B cell (primary cell): ENCODE measurements at regions not wholly inside any gene's neighbourhood (a gene's known extent, or its start where the extent isn't known, plus 50 kb on each side); places are given as distances from the start of the nearest gene placed in this dataset.
A peak's percentile ranks its signal among the peaks of the same experiment; 100 is the strongest.
"Not testable (repeated sequence)": the region's sequence is repeated elsewhere in the genome, so short reads cannot be mapped to it uniquely, and the experiment has no call there.

Experiments
- ATAC-seq: fragments of 200-7000 bp; cut with Tn5 transposase; one replicate; pipeline ENCODE4 v1.10.0; 2021; ENCODE audit warnings: low read depth, mild to moderate bottlenecking, moderate number of reproducible peaks, moderate library complexity
- CTCF ChIA-PET: fragments of 350-600 bp; sonication (Branson Sonifier 250); formaldehyde crosslinking; loops from one replicate; lab custom pipeline; 2021; ENCODE audit warnings: antibody characterized with exemption, inconsistent platforms; lab: Charles Lee
- POLR2A ChIA-PET: fragments of 350-600 bp; sonication (Branson Sonifier 250); formaldehyde crosslinking; loops from one replicate; lab custom pipeline; 2021; ENCODE audit warnings: antibody characterized with exemption; lab: Charles Lee
- DNase-seq: peaks from one replicate; pipeline ENCODE4 v3.0.0; 2013
- H2AFZ ChIP-seq: 2 replicates; pipeline ENCODE4 v1.6.1; 2012; ENCODE audit warnings: mild to moderate bottlenecking, low read depth, low read length; ENCODE audit not compliant: insufficient read depth, poor library complexity, severe bottlenecking
- H3K27ac ChIP-seq, 2 donors: 1 replicate in 1 of 2; 2 replicates in 1 of 2; pipeline ENCODE4 v1.5.1; 2012 to 2013; ENCODE audit warnings: low read length in 2 of 2, mild to moderate bottlenecking in 2 of 2, moderate library complexity in 1 of 2
- H3K27me3 ChIP-seq, 4 experiments: fragments of 200-600 bp in 1 of 4; sonication (generic) in 1 of 4; replicated peaks in 1 of 4; 1 replicate in 2 of 4; 2 replicates in 2 of 4; pipeline versions ENCODE4 v1.6.1 to v1.7.0; 2013 to 2016; ENCODE audit warnings: low read length in 3 of 4, mild to moderate bottlenecking in 2 of 4, mixed read lengths in 1 of 4, moderate library complexity in 1 of 4; ENCODE audit not compliant: insufficient read depth in 4 of 4, control insufficient read depth in 3 of 4; ENCODE audit errors: control extremely low read depth in 1 of 4
- H3K36me3 ChIP-seq, 2 experiments: replicated peaks in 1 of 2; 1 replicate in 1 of 2; 2 replicates in 1 of 2; pipeline versions ENCODE4 v1.6.1 to v1.7.1; 2013; ENCODE audit warnings: low read length in 1 of 2; ENCODE audit not compliant: insufficient read depth in 2 of 2, control insufficient read depth in 1 of 2; ENCODE audit errors: control extremely low read depth in 1 of 2, extremely low read depth in 1 of 2
- H3K4me1 ChIP-seq, 2 donors: fragments of 200-600 bp in 1 of 2; sonication (generic) in 1 of 2; 1 replicate in 1 of 2; 2 replicates in 1 of 2; pipeline versions ENCODE4 v1.5.1 to v1.6.1; 2013 to 2017; ENCODE audit warnings: low read length in 2 of 2; ENCODE audit not compliant: control insufficient read depth in 2 of 2, insufficient read depth in 2 of 2
- H3K4me2 ChIP-seq: replicated peaks from 2 replicates; pipeline ENCODE3; 2012; ENCODE audit warnings: mild to moderate bottlenecking, low read depth, low read length; ENCODE audit not compliant: poor library complexity, severe bottlenecking
- H3K4me3 ChIP-seq, 5 experiments: fragments of 200-600 bp in 1 of 5; sonication (generic) in 1 of 5; 1 replicate in 3 of 5; 2 replicates in 2 of 5; pipeline versions ENCODE4 v1.5.1 to v1.7.0; 2011 to 2016; ENCODE audit warnings: low read length in 4 of 5, mild to moderate bottlenecking in 4 of 5, low read depth in 2 of 5, control low read depth in 1 of 5, moderate library complexity in 1 of 5; ENCODE audit not compliant: insufficient read depth in 1 of 5; ENCODE audit errors: control extremely low read depth in 1 of 5, extremely low read depth in 1 of 5
- H3K79me2 ChIP-seq: fragments of 200-600 bp; sonication (generic); one replicate; pipeline ENCODE4 v1.6.0; 2016; ENCODE audit warnings: low read length; ENCODE audit not compliant: control insufficient read depth, insufficient read depth
- H3K9ac ChIP-seq: fragments of 200-600 bp; sonication (generic); 2 replicates; pipeline ENCODE4 v1.6.1; 2017; ENCODE audit warnings: mild to moderate bottlenecking, low read length, moderate library complexity
- H3K9me3 ChIP-seq, 3 donors: one replicate each; pipeline versions ENCODE4 v1.6.1 to v1.7.1; 2013; ENCODE audit warnings: low read length in 2 of 3; ENCODE audit not compliant: control insufficient read depth in 2 of 3, insufficient read depth in 1 of 3; ENCODE audit errors: control extremely low read depth in 1 of 3
- H4K20me1 ChIP-seq: 2 replicates; pipeline ENCODE4 v1.6.0; 2012; ENCODE audit warnings: mild to moderate bottlenecking, low read length; ENCODE audit not compliant: insufficient read depth, control insufficient read depth, poor library complexity, severe bottlenecking
- H3K27ac Mint-ChIP-seq: one replicate; pipeline ENCODE4 v1.8.0; 2021; ENCODE audit warnings: mixed read lengths
- H3K27me3 Mint-ChIP-seq: one replicate; pipeline ENCODE4 v1.8.0; 2021; ENCODE audit warnings: mixed read lengths
- H3K4me1 Mint-ChIP-seq: one replicate; pipeline ENCODE4 v1.8.0; 2021; ENCODE audit warnings: mixed read lengths
- H3K4me3 Mint-ChIP-seq: one replicate; pipeline ENCODE4 v1.8.0; 2021; ENCODE audit warnings: mixed read lengths
- H3K9me3 Mint-ChIP-seq: one replicate; pipeline ENCODE4 v1.8.0; 2022; ENCODE audit warnings: mixed read lengths; ENCODE audit not compliant: insufficient read depth
- EZH2 ChIP-seq: IDR thresholded peaks from 2 replicates; pipeline ENCODE4 v1.6.1; 2012; ENCODE audit warnings: borderline replicate concordance, low read depth, mild to moderate bottlenecking, moderate library complexity, low read length; ENCODE audit not compliant: insufficient read depth, poor library complexity, severe bottlenecking
- WGBS: methylation state at CpG from one replicate; pipeline ENCODE4 v1.1.5; 2013; ENCODE audit warnings: missing lambda C conversion rate; ENCODE audit not compliant: insufficient coverage; 5-methylcytosine and 5-hydroxymethylcytosine counted together
- intact Hi-C: fragments of 100-400 bp; cut with micrococcal nuclease; formaldehyde crosslinking; loops from one replicate; pipeline ENCODE4 v1.10.0; 2022
- TF ChIP-seq, protein P1 (sequence below): fragments of 200-600 bp; IDR thresholded peaks from one replicate; pipeline ENCODE4 v1.8.0; 2022; ENCODE audit warnings: antibody characterized with exemption, mild to moderate bottlenecking

GRCh38 chr9:124122321-124122720 lies 110.8 kb downstream of the LHX2 start:
- Histone ChIP-seq H3K9me3 (peaks cover 0 to 9% (median 3%) of the 10 kb centered on the region in 3 donors), H4K20me1 (no peaks in the 10 kb centered on the region), H2AFZ (no peak overlapping the region), H3K79me2 (no peaks in the 10 kb centered on the region), H3K4me2 (no peak overlapping the region), H3K4me1 (peaks cover 4 to 16% of the 10 kb centered on the region in 2 donors), H3K27ac (no peak overlapping the region), H3K9ac (no peak overlapping the region), H3K4me3 (no peak overlapping the region), H3K36me3 (no peaks in the 10 kb centered on the region), H3K27me3 (peaks cover 0 to 1% (median 0%) of the 10 kb centered on the region in 4 experiments)
- ATAC-seq, result no peak
- no peak for DNase-seq
- WGBS, result 100% methylated on average over 1 of the region's 1 CpG
- intact Hi-C loops, result no loop called here
- no peak overlapping the region for H3K27ac Mint-ChIP-seq
- H3K4me3 Mint-ChIP-seq, result no peak overlapping the region
- H3K27me3 Mint-ChIP-seq, result peaks cover 7% of the 10 kb centered on the region
- POLR2A ChIA-PET, result interaction anchor here (0.6 kb wide), 1 partner anchor 114 kb away, joined by 3 read pairs; no protein-coding TSS in a partner anchor
- CTCF ChIA-PET, result interaction anchor here (1.0 to 2.9 kb wide), 9 partner anchors 10 to 272 kb away, joined by 3 to 16 read pairs (median 4); no protein-coding TSS in a partner anchor
- TF ChIP-seq EZH2, result no peak
- TF ChIP-seq, protein P1, sequence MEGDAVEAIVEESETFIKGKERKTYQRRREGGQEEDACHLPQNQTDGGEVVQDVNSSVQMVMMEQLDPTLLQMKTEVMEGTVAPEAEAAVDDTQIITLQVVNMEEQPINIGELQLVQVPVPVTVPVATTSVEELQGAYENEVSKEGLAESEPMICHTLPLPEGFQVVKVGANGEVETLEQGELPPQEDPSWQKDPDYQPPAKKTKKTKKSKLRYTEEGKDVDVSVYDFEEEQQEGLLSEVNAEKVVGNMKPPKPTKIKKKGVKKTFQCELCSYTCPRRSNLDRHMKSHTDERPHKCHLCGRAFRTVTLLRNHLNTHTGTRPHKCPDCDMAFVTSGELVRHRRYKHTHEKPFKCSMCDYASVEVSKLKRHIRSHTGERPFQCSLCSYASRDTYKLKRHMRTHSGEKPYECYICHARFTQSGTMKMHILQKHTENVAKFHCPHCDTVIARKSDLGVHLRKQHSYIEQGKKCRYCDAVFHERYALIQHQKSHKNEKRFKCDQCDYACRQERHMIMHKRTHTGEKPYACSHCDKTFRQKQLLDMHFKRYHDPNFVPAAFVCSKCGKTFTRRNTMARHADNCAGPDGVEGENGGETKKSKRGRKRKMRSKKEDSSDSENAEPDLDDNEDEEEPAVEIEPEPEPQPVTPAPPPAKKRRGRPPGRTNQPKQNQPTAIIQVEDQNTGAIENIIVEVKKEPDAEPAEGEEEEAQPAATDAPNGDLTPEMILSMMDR, result no peak
- H3K9me3 Mint-ChIP-seq, result no peaks in the 10 kb centered on the region
- H3K4me1 Mint-ChIP-seq, result peaks cover 15% of the 10 kb centered on the region

GRCh38 chr9:124122813-124123462 lies 111.4 kb downstream of the LHX2 start:
- Mint-ChIP-seq H3K27me3 (peaks cover 5% of the 10 kb centered on the region), H3K9me3 (no peaks in the 10 kb centered on the region), H3K4me1 (peaks cover 15% of the 10 kb centered on the region), H3K27ac (no peak overlapping the region), H3K4me3 (no peak overlapping the region)
- Histone ChIP-seq H3K4me3 (no peak overlapping the region), H3K27ac (no peak overlapping the region), H2AFZ (no peak overlapping the region), H3K36me3 (no peaks in the 10 kb centered on the region), H3K9ac (no peak overlapping the region), H3K4me2 (no peak overlapping the region), H4K20me1 (no peaks in the 10 kb centered on the region), H3K4me1 (peaks cover 4 to 16% of the 10 kb centered on the region in 2 donors), H3K79me2 (no peaks in the 10 kb centered on the region), H3K27me3 (no peaks in the 10 kb centered on the region), H3K9me3 (peaks cover 0 to 4% (median 3%) of the 10 kb centered on the region in 3 donors)
- no peak for TF ChIP-seq EZH2
- TF ChIP-seq, protein P1, result peak; percentile 25
- ChIA-PET POLR2A (interaction anchor here (0.6 to 0.7 kb wide), 2 partner anchors 11 to 114 kb away, joined by 3 to 4 read pairs; no protein-coding TSS in a partner anchor), CTCF (interaction anchor here (0.6 to 2.9 kb wide), 12 partner anchors 10 to 272 kb away, joined by 3 to 16 read pairs (median 4); no protein-coding TSS in a partner anchor)
- no CpG with 5 or more reads among the region's 3 CpGs for WGBS
- ATAC-seq, result no peak
- DNase-seq, result peak; percentile 32
- intact Hi-C loops, result no loop called here

DNA sequence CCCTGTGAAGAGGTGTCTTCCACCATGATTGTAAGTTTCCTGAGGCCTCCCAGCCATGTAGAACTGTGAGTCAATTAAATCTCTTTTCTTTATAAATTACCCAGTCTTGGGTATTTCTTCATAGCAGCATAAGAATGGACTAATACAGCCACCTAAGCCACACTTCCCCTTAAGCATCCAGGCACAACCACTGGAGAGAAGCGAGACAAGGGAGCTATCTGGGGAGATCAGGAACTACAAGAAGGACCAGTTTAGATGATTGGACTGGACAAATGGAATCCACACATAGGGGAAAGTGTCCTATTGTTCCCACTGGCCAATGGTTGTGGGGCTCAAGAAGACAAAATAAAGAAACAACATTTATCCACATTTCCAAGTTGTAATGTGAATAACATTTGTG lies 112.1 kb downstream of the LHX2 start:
- H3K4me1 ChIP-seq, result peaks cover 4 to 16% of the 10 kb centered on the region in 2 donors
- H3K9ac ChIP-seq, H3K4me2 ChIP-seq, H3K27ac Mint-ChIP-seq, H3K36me3 ChIP-seq, H3K9me3 ChIP-seq, DNase-seq, H3K27me3 ChIP-seq, intact Hi-C loops, H3K9me3 Mint-ChIP-seq, H4K20me1 ChIP-seq, H3K79me2 ChIP-seq, H3K4me3 ChIP-seq, H3K27me3 Mint-ChIP-seq, H3K27ac ChIP-seq, H3K4me3 Mint-ChIP-seq, ATAC-seq, H2AFZ ChIP-seq: not testable (repeated sequence)
- H3K4me1 Mint-ChIP-seq, result peaks cover 15% of the 10 kb centered on the region
- ChIA-PET CTCF (interaction anchor here (0.6 to 2.9 kb wide), 10 partner anchors 51 to 360 kb away, joined by 3 to 16 read pairs (median 3); no protein-coding TSS in a partner anchor), POLR2A (interaction anchor here (0.7 kb wide), 1 partner anchor 12 kb away, joined by 4 read pairs; no protein-coding TSS in a partner anchor)
- WGBS, result no CpG with 5 or more reads among the region's 1 CpG
